HG03378 (cell line): ENCODE measurements at regions not wholly inside any gene's neighbourhood (a gene's known extent, or its start where the extent isn't known, plus 50 kb on each side); places are given as distances from the start of the nearest gene placed in this dataset.

Experiments used
- ATAC-seq: cut with Tn5 transposase; IDR thresholded peaks from one replicate; pipeline ENCODE4 v1.9.1; 2021; ENCODE audit warnings: mild to moderate bottlenecking, moderate library complexity; ENCODE audit not compliant: unreplicated experiment

GRCh38 chr12:76611533-76611932, 52.0 kb upstream of the OSBPL8 start:
- ATAC-seq = no peak

DNA sequence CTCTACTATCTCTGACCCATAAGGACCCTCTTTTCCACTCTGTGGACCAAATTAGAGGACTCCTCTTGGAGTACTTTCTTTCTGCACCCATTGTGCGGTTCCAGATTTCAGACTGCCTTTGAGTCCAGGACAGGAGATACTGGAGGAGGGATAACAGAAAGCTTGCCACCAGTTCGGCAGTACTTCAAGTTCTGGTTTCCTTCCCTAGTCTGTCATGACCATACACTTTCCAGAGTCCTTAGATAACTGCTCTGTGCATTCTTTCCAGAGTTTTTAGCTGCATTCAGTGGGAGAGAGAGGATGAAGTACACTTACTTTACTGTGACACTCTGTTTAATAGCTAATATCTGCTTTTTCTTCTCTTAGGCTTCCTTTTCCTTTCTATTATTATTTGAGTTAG, 54.8 kb upstream of the OSBPL8 start:
- no peak for ATAC-seq

GRCh38 chr12:76618031-76618430, 58.5 kb upstream of the OSBPL8 start:
- no peak for ATAC-seq

DNA sequence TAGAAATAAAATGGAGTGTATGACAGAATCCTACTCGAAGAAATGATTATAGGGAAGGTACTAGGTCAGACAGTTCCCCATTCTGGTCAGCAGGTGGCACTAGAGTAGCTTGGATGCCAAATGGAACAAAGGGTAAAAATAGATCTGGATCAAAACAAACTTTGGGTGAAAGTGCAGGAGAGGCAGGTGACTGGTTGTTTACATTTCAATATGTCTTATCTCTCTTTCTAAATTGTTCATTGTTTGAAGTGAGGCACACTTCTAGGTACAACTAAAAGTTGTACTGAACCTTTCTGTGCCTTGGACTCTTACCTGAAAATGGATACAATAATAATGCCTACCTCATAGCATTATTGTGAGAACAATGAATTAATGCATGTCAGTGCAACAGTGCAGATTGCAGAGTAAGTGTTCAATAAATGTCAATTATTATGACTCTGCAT, 62.0 kb upstream of the OSBPL8 start:
- peak; percentile 75 for ATAC-seq

DNA sequence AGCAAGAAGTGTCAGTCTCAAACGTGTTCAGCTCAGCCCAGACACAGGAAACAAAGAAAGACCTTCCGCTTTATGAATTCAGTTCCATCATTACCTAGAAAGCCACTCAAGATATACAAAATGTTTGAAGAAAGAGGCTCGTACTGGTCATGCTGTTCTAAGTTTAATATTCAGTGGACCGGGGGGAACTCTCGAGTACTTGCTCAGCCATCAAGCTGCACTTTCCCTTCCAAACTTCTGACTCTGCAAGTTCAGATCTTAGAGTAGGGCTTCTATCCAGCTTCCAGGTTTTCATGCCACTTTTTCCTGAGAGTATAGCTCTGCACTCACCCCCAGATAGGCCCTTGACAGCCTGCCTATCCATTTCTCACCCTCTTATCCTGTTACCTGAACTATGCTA, 62.8 kb upstream of the OSBPL8 start:
- no peak for ATAC-seq

GRCh38 chr12:76622915-76623314, 63.3 kb upstream of the OSBPL8 start:
- no peak for ATAC-seq

- ATAC-seq = no peak
Observed at GRCh38 chr12:76623931-76624330, 64.4 kb upstream of the OSBPL8 start.

DNA sequence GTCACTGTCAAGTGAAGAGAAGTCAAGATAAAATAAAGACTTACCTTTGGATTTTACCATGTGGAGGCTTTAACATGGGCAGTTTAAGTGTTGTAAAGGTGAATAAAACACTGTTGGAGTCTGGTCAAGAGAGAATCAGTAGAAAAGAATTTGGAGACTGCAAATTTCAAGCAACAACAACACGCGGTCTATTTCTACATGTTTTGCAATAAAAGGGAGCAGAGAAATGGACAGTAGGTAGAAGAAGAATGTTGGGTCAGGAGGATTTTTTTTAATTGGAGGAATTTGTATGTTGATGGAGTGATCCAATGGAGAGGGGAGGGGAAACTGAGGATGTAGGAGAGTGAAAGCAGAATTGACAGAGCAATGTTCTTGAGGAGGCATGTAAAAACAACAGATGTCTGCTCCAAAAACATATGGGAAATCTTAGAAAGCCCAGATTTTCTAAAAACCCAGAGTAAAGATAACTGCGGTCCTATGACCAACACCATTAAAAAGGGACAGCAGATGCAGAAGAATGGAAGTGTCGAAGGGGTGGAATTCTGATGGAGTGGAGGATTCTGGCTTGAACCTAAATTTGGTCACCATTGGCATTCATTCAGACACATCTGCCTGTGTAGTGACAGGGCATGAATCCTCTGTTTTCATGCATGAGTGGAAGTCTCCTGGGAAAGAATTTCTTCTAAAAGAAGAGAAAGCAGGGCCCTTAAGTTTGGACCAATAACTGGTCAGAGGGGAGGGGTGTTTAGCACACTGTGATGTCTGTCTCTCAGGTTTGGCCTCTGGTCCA, 68.0 kb upstream of the OSBPL8 start:
- ATAC-seq = no peak

- no peak for ATAC-seq
Observed at GRCh38 chr12:76628745-76629144, 69.2 kb upstream of the OSBPL8 start.

DNA sequence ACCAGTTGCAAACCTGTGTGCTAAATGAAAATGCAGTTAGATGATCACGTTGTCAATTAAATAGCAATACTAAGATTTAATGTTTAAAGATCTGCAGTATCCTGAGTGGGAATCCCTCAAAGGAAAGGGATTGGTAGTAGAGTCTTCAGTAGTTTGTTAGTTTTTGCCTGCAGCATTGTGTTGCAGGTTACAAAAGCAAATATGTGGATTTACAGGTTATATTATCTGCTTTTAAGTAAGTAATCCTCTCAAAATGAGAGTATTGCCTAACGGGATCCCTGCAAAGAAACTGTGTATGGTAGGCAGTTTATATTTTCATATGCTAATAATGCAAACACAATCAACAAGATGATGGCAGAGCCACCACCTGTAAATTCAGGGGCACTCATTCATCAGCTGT, 72.2 kb upstream of the OSBPL8 start:
- ATAC-seq = no peak

DNA sequence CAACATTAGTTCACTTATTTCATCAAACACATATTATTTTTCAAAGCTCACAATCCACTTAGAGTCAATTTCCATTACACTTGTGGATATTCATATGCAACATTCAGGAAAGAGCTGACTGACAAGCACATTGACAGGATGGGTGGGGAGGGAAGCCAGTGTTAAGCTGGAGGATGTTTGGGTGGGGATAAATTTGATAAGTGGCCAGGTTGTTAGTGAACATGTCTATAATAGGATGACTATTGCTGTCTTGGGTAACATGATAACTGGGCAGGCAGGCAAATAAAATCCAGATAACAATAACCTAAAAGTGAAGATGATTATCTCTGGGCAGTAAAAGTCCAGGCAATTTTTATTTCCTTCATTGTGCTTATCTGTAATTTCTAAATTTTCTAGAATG, 73.8 kb upstream of the OSBPL8 start:
- ATAC-seq = no peak

- ATAC-seq = no peak
Observed at GRCh38 chr12:76634133-76634532, 74.6 kb upstream of the OSBPL8 start.

DNA sequence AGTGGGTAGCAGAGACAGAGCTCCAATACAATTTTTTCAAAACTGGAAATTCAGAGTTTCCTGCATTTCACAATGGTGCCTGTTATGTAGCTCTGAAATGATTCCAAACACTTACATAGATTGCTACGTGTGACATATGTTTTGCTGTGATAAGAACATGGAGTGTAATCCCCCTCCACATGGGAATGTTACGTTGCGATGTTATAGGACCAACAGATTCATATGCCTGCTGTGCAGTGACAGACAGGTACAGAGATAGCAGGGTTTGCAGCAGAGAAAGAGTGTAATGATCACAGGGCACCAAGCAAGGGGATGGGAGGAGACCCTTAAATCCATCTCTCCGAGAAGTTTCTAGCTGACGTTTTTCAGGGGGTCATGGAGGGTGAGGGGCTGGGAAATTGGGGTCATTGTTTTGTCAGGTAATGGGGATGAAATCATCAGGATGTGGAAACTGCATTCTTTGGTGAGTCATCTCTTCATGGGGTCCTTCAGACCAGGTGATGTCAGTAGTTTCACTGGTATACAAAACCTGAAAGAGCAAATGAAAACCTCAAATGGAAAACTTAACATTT, 76.6 kb upstream of the OSBPL8 start:
- no peak for ATAC-seq

DNA sequence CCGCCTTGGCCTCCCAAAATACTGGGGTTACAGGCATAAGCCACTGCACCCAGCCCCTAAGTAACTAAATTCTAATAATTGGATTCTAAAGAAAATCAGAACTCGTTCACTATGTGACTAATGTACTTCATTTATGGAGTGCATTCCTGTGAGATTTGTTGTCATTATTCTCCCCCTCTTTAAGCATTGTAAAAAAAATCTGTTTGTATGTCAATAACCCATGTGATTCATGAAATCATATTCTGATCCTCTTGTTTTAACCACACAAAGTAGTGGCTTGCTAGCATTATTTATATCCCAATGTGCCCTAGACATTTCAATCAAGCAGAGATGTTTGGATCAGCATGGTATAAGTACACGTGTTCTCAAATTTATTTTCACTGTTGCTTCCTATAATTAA, 78.2 kb upstream of the OSBPL8 start:
- ATAC-seq = no peak

- ATAC-seq = no peak
Observed at GRCh38 chr12:76639646-76640045, 80.1 kb upstream of the OSBPL8 start.

- no peak for ATAC-seq
Observed at GRCh38 chr12:76641073-76641472, 81.5 kb upstream of the OSBPL8 start.

- ATAC-seq = no peak
Observed at GRCh38 chr12:76641961-76642360, 82.4 kb upstream of the OSBPL8 start.

DNA sequence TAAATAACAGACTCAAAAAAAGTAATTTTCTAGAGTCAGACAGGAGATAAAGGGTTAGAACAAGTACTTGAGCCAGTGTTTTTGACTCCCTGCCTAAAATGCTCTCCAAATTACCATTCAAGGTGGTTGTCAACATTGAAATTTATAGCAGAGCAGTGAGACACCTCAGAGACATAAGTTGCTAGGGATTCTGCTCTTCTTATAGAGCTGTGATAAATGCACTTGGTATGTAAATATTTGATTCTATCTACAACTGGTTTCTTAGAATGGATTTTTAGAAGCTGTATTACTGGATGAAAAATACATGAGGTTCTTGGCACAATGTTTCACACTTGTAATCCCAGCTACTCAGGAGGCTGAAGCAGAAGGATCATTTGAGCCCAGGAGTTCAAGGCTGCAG, 83.9 kb upstream of the OSBPL8 start:
- ATAC-seq = no peak

DNA sequence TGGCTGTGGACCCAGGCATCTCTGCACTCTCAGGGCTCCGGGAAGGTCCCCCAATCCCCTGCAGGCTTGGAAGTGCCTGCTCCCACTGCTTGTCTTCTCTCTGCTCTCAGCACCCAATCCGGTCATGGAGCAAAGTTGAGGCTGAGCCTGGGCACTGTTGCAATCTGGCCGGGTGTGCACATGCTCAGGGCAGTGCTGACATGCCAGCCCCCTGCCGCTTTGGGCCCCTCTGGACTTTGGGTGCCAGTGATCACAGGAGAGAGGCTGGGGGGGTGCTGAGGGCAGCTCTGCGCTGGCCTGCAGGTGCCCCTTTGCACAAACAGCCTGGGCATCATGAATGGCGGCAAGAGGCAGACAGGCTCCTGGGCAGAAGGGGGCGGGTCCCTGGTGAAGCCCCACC, 85.4 kb upstream of the OSBPL8 start:
- no peak for ATAC-seq

- ATAC-seq = no peak
Observed at GRCh38 chr12:76645934-76646333, 86.4 kb upstream of the OSBPL8 start.

- no peak for ATAC-seq
Observed at GRCh38 chr12:76646366-76646765, 86.8 kb upstream of the OSBPL8 start.

GRCh38 chr12:76649099-76649498, 89.5 kb upstream of the OSBPL8 start:
- ATAC-seq = no peak

DNA sequence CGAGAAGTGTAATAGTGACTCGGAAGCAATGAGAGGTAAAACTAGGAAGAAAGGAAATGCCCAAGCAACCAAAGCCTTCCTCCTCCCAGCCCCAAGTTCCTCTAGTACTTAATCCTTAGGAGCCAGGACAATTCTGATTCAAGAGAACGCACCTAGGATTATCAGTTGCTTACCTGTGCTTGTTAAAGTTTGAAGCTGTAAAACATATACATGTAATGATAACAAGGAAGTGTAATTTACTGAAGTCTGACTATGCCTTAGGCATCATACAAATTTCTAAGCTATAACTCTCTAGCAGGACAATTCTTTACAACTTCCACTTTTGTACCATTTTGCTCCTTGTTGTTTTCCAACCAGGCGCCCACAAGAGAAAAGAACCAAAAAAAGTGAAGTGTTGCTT, 92.8 kb upstream of the OSBPL8 start:
- no peak for ATAC-seq
